HG02938 (cell line): ENCODE measurements at regions not wholly inside any gene's neighbourhood (a gene's known extent, or its start where the extent isn't known, plus 50 kb on each side); places are given as distances from the start of the nearest gene placed in this dataset.

Source experiments
- ATAC-seq: cut with Tn5 transposase; IDR thresholded peaks from one replicate; pipeline ENCODE4 v1.9.1; 2021; ENCODE audit warnings: mild to moderate bottlenecking, moderate library complexity; ENCODE audit not compliant: unreplicated experiment

DNA sequence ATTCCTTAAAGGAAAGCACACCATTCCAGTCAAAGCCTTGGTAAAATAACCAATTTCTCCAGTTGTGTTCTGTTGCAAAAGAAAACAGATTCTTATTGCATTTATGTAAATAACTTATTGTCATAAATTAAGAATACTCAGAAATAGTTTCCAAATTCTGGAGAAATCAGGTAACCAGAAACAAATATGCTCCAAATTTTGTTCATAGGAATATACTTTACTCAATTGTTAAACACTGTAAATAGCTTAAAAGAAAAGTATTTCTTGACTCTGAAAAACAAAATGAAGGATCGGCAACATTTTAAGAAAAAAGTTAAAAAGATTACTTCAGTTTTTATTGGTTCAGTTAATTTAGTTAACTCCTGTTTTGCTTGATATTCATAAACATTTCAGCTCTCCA is 67.1 kb upstream of the PIK3CG start:
- no peak for ATAC-seq

DNA sequence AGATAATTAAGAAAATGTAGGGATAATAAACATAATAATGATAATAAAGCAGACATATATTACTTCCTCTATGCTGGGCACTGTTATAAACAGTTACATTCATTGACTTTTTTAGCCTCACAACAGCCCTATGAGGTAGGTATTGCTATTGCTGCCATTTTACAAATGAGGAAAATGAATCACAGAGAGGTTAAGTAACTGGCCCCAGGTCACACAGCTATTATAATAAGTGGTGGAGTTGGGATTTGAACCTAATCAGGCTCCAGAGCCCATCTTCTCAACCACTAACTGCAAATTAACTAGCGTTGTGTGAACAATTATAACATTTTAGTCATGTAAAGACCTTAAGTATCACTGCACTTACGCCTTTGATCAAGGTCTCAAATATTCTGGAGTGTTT is 62.5 kb upstream of the PIK3CG start:
- ATAC-seq: no peak

GRCh38 chr7:106806556-106806955 is 58.5 kb upstream of the PIK3CG start:
- no peak for ATAC-seq

DNA sequence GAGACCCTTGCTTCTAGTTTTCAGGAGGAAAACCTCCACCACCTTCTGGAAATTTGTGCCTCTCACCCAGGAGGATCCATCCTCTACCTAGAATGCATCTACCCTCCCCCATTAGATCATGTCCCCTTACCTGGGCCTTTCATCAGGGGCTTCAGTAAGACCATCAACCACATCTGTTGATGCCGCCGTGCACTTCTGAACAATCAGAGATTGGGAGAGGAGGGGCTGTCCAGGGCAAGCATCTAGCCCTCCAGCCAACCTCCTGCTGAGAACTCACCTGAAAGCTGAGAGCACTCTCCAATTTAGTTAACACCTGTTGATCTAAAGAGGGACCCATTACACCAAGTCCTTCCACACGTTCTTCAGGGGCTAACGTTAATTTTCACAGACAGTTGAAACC is 57.6 kb upstream of the PIK3CG start:
- ATAC-seq: no peak

DNA sequence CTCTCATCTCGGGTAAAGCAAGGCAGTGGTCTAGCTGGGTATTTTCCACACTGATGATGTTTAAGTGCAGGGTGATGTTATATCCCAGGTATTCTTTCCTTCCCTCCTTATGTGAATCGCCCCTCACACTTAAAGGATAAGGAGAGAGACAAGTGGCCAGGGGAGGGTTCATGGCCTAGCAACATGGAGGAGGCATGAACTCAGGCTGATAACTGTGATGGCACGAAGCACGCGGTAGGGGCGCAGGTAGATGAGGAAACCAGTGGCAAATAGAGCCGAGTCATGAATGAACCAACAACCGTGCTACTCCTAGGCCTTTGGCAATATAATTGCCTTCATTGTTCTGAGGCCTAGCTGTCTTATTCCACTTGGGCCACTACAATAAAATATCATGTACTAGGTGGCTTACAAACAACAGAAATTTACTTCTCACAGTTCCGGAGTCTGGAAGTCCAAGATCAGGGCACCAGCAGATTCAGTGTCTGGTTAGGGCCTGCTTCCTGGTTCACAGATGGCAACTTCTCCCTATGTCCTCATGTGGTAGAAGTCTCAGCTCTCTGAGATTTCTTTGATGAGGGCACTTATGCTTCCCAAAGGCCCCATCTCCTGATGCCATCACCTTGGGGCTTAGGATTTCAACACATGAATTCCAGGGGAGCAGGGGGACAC is 56.0 kb upstream of the PIK3CG start:
- ATAC-seq: no peak

- no peak for ATAC-seq
These were observed 53.6 kb upstream of the PIK3CG start for GRCh38 chr7:106811472-106811871.

- no peak for ATAC-seq
These were observed 52.9 kb upstream of the PIK3CG start for GRCh38 chr7:106812027-106812643.

DNA sequence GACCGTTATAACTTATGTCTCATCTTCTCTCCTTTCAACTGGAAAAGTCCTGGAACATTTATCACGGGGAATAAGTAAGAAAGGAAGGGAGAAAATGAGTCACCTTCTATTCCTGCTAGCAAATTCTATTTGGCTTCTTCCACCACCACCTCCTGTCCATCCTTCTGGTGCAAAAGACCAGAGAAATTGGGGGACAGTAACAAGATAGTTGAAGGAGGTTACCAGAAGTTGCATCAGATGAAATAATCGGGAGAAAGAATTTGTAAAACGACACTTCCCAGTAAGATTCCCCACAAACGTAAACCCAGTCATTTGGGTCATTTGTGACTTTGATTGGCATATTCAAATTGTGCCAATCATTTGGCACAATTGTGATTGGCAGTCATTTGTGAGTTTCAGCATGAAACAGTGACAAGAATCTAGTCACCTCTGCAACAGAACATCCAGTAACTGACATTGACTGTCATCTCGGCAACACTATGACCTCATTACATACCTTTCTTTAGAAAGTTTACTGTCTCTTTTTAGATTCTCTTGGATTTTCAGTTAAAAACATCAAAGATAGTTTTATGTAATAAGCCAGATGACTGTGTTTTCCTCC is 51.3 kb upstream of the PIK3CG start:
- no peak for ATAC-seq

DNA sequence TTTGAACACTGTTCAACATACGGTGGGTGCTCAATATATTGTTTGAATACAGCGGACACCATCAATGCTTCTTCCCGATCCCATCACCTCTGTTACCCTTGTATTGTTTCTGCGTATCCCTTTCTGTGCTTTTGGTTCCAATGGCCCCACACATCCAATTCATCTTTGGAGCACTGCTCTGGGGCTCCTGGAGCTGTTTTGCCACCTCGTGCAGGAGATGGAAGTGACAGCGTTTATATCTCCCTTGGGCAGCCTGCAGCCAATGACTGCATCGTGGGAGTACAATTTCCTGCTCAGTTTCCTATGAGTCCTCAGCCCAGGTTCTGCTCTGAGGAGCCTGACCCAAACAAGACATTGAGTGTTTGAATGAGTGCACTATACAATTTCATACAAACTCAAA is 50.2 kb upstream of the PIK3CG start:
- no peak for ATAC-seq
